ENCODE measurements at regions not wholly inside any gene's neighbourhood (a gene's known extent, or its start where the extent isn't known, plus 50 kb on each side); places are given as distances from the start of the nearest gene placed in this dataset.

- intact Hi-C loops (cut with DNase I) = loop anchor here (5.0 kb wide), 1 partner anchor 72 kb away; no protein-coding TSS in a partner anchor
- DNase-seq (ENCODE audit: low spot score) = no peak
Observed at GRCh38 chr1:56374026-56374974, 205.1 kb downstream of the PLPP3 start.

- intact Hi-C loops (cut with DNase I) = loop anchor here (5.0 kb wide), 1 partner anchor 68 kb away; no protein-coding TSS in a partner anchor
- DNase-seq (ENCODE audit: low spot score) = no peak
Observed at GRCh38 chr1:56370513-56370912, 208.8 kb downstream of the PLPP3 start.

- DNase-seq (ENCODE audit: low spot score) = no peak
- intact Hi-C loops (cut with DNase I) = no loop called here
Observed at GRCh38 chr1:56363007-56363770, 216.2 kb downstream of the PLPP3 start.

GRCh38 chr1:56360021-56360420 is 219.3 kb downstream of the PLPP3 start:
- intact Hi-C loops (cut with DNase I) = no loop called here
- DNase-seq (ENCODE audit: low spot score) = no peak

GRCh38 chr1:56359056-56359455 is 220.3 kb downstream of the PLPP3 start:
- intact Hi-C loops (cut with DNase I) = no loop called here
- no peak for DNase-seq (ENCODE audit: low spot score)

GRCh38 chr1:56357927-56358690 is 221.3 kb downstream of the PLPP3 start:
- no peak for DNase-seq (ENCODE audit: low spot score)
- intact Hi-C loops (cut with DNase I) = no loop called here

GRCh38 chr1:56356376-56356990 is 222.9 kb downstream of the PLPP3 start:
- DNase-seq (ENCODE audit: low spot score) = no peak
- intact Hi-C loops (cut with DNase I) = no loop called here

- no peak for DNase-seq (ENCODE audit: low spot score)
- intact Hi-C loops (cut with DNase I) = no loop called here
Observed at GRCh38 chr1:56355918-56356317, 223.4 kb downstream of the PLPP3 start.

GRCh38 chr1:56355422-56355821 is 223.9 kb downstream of the PLPP3 start:
- intact Hi-C loops (cut with DNase I) = no loop called here
- DNase-seq (ENCODE audit: low spot score) = no peak

GRCh38 chr1:56345831-56346230 is 233.5 kb downstream of the PLPP3 start:
- DNase-seq (ENCODE audit: low spot score) = no peak
- intact Hi-C loops (cut with DNase I) = no loop called here

GRCh38 chr1:56340977-56341376 is 238.4 kb downstream of the PLPP3 start:
- intact Hi-C loops (cut with DNase I) = no loop called here
- no peak for DNase-seq (ENCODE audit: low spot score)

- intact Hi-C loops (cut with DNase I) = no loop called here
- no peak for DNase-seq (ENCODE audit: low spot score)
Observed at GRCh38 chr1:56339786-56340465, 239.4 kb downstream of the PLPP3 start.

- no peak for DNase-seq (ENCODE audit: low spot score)
- intact Hi-C loops (cut with DNase I) = no loop called here
Observed at GRCh38 chr1:56339093-56339492, 240.3 kb downstream of the PLPP3 start.

- DNase-seq (ENCODE audit: low spot score) = no peak
- intact Hi-C loops (cut with DNase I) = no loop called here
Observed at GRCh38 chr1:56336982-56337381, 242.4 kb downstream of the PLPP3 start.

GRCh38 chr1:56335394-56335793 is 244.0 kb downstream of the PLPP3 start:
- intact Hi-C loops (cut with DNase I) = no loop called here
- no peak for DNase-seq (ENCODE audit: low spot score)

- no peak for DNase-seq (ENCODE audit: low spot score)
- intact Hi-C loops (cut with DNase I) = no loop called here
Observed at GRCh38 chr1:56334047-56334446, 245.3 kb downstream of the PLPP3 start.

GRCh38 chr1:56333461-56333860 is 245.9 kb downstream of the PLPP3 start:
- intact Hi-C loops (cut with DNase I) = no loop called here
- DNase-seq (ENCODE audit: low spot score) = no peak

GRCh38 chr1:56331892-56332567 is 247.3 kb downstream of the PLPP3 start:
- DNase-seq (ENCODE audit: low spot score) = no peak
- intact Hi-C loops (cut with DNase I) = no loop called here

Measured in cardiac septum (tissue), 1 donor.